ENCODE measurements at regions not wholly inside any gene's neighbourhood (a gene's known extent, or its start where the extent isn't known, plus 50 kb on each side); places are given as distances from the start of the nearest gene placed in this dataset.

- DNase-seq (ENCODE audit: extremely low read depth in 1 of 2, low read depth in 1 of 2): no peak
Measured at GRCh38 chr1:222046684-222047263, 304.9 kb upstream of the DUSP10 start.

GRCh38 chr1:222045786-222046185, 303.9 kb upstream of the DUSP10 start:
- no peak for DNase-seq (ENCODE audit: extremely low read depth in 1 of 2, low read depth in 1 of 2)

GRCh38 chr1:222045236-222045635, 303.3 kb upstream of the DUSP10 start:
- DNase-seq (ENCODE audit: extremely low read depth in 1 of 2, low read depth in 1 of 2): no peak

GRCh38 chr1:222043444-222044292, 301.8 kb upstream of the DUSP10 start:
- no peak for DNase-seq (ENCODE audit: extremely low read depth in 1 of 2, low read depth in 1 of 2)

GRCh38 chr1:222042120-222042519, 300.2 kb upstream of the DUSP10 start:
- no peak for DNase-seq (ENCODE audit: extremely low read depth in 1 of 2, low read depth in 1 of 2)

GRCh38 chr1:222040955-222041354, 299.1 kb upstream of the DUSP10 start:
- DNase-seq (ENCODE audit: extremely low read depth in 1 of 2, low read depth in 1 of 2): no peak

- DNase-seq (ENCODE audit: extremely low read depth in 1 of 2, low read depth in 1 of 2): no peak
Measured at GRCh38 chr1:222040121-222040805, 298.4 kb upstream of the DUSP10 start.

- DNase-seq (ENCODE audit: extremely low read depth in 1 of 2, low read depth in 1 of 2): no peak
Measured at GRCh38 chr1:222038971-222039370, 297.1 kb upstream of the DUSP10 start.

GRCh38 chr1:222037720-222038119, 295.8 kb upstream of the DUSP10 start:
- DNase-seq (ENCODE audit: extremely low read depth in 1 of 2, low read depth in 1 of 2): no peak

- DNase-seq (ENCODE audit: extremely low read depth in 1 of 2, low read depth in 1 of 2): no peak
Measured at GRCh38 chr1:222034790-222035189, 292.9 kb upstream of the DUSP10 start.

GRCh38 chr1:222033450-222033849, 291.6 kb upstream of the DUSP10 start:
- no peak for DNase-seq (ENCODE audit: extremely low read depth in 1 of 2, low read depth in 1 of 2)

GRCh38 chr1:222031318-222031717, 289.4 kb upstream of the DUSP10 start:
- no peak for DNase-seq (ENCODE audit: extremely low read depth in 1 of 2, low read depth in 1 of 2)

- no peak for DNase-seq (ENCODE audit: extremely low read depth in 1 of 2, low read depth in 1 of 2)
Measured at GRCh38 chr1:222028676-222029075, 286.8 kb upstream of the DUSP10 start.

- no peak for DNase-seq (ENCODE audit: extremely low read depth in 1 of 2, low read depth in 1 of 2)
Measured at GRCh38 chr1:222028116-222028515, 286.2 kb upstream of the DUSP10 start.

- DNase-seq (ENCODE audit: extremely low read depth in 1 of 2, low read depth in 1 of 2): no peak
Measured at GRCh38 chr1:222026280-222026679, 284.4 kb upstream of the DUSP10 start.

- no peak for DNase-seq (ENCODE audit: extremely low read depth in 1 of 2, low read depth in 1 of 2)
Measured at GRCh38 chr1:222023025-222023424, 281.1 kb upstream of the DUSP10 start.

- DNase-seq (ENCODE audit: extremely low read depth in 1 of 2, low read depth in 1 of 2): no peak
Measured at GRCh38 chr1:222021129-222021528, 279.2 kb upstream of the DUSP10 start.

GRCh38 chr1:222020553-222020952, 278.7 kb upstream of the DUSP10 start:
- no peak for DNase-seq (ENCODE audit: extremely low read depth in 1 of 2, low read depth in 1 of 2)

- DNase-seq (ENCODE audit: extremely low read depth in 1 of 2, low read depth in 1 of 2): no peak
Measured at GRCh38 chr1:222019029-222019428, 277.1 kb upstream of the DUSP10 start.

GRCh38 chr1:222018041-222018440, 276.2 kb upstream of the DUSP10 start:
- DNase-seq (ENCODE audit: extremely low read depth in 1 of 2, low read depth in 1 of 2): no peak

GRCh38 chr1:222015686-222016085, 273.8 kb upstream of the DUSP10 start:
- DNase-seq (ENCODE audit: extremely low read depth in 1 of 2, low read depth in 1 of 2): no peak

- no peak for DNase-seq (ENCODE audit: extremely low read depth in 1 of 2, low read depth in 1 of 2)
Measured at GRCh38 chr1:222014001-222014400, 272.1 kb upstream of the DUSP10 start.
